Astrocyte (in vitro differentiated cells and primary cell): ENCODE measurements at regions not wholly inside any gene's neighbourhood (a gene's known extent, or its start where the extent isn't known, plus 50 kb on each side); places are given as distances from the start of the nearest gene placed in this dataset.

Experiments
- CTCF ChIP-seq: IDR thresholded peaks from 2 replicates; pipeline ENCODE4 v1.5.1; 2011; ENCODE audit warnings: low read depth, mild to moderate bottlenecking, inconsistent platforms, low read length, moderate library complexity; ENCODE audit not compliant: insufficient read depth
- EZH2 ChIP-seq: IDR thresholded peaks from 2 replicates; pipeline ENCODE4 v1.6.1; 2012; ENCODE audit warnings: mild to moderate bottlenecking, low read length, inconsistent platforms; ENCODE audit not compliant: insufficient read depth

- TF ChIP-seq CTCF (no peak), EZH2 (no peak)
Observed at GRCh38 chrX:92270936-92271855, 492.0 kb downstream of the PCDH11X start.
